ELR (cell line): ENCODE measurements at regions not wholly inside any gene's neighbourhood (a gene's known extent, or its start where the extent isn't known, plus 50 kb on each side); places are given as distances from the start of the nearest gene placed in this dataset.
A peak's percentile ranks its signal among the peaks of the same experiment; 100 is the strongest.
"Not testable (repeated sequence)": the region's sequence is repeated elsewhere in the genome, so short reads cannot be mapped to it uniquely, and the experiment has no call there.

Source experiments
- DNase-seq: peaks from one replicate; pipeline ENCODE4 v3.0.0-alpha.2; 2015; ENCODE audit warnings: low read depth

GRCh38 chr21:14613486-14614224, 67.5 kb upstream of the SAMSN1 start:
- DNase-seq: no peak

- DNase-seq: not testable (repeated sequence)
Observed at GRCh38 chr21:14610119-14610518, 64.0 kb upstream of the SAMSN1 start.

GRCh38 chr21:14609274-14609673, 63.2 kb upstream of the SAMSN1 start:
- no peak for DNase-seq

GRCh38 chr21:14607262-14607661, 61.1 kb upstream of the SAMSN1 start:
- DNase-seq: no peak

- peak; percentile 49 for DNase-seq
Observed at GRCh38 chr21:14603202-14603601, 57.1 kb upstream of the SAMSN1 start.

- no peak for DNase-seq
Observed at GRCh38 chr21:14602382-14602958, 56.4 kb upstream of the SAMSN1 start.

- DNase-seq: no peak
Observed at GRCh38 chr21:14600569-14601297, 54.6 kb upstream of the SAMSN1 start.

- no peak for DNase-seq
Observed at GRCh38 chr21:14598065-14598464, 52.0 kb upstream of the SAMSN1 start.
